ENCODE measurements at regions not wholly inside any gene's neighbourhood (a gene's known extent, or its start where the extent isn't known, plus 50 kb on each side); places are given as distances from the start of the nearest gene placed in this dataset.

- intact Hi-C loops (cut with DNase I): no loop called here
- no peak overlapping the region for H3K27ac ChIP-seq
- no peaks in the 10 kb centered on the region for H3K4me1 ChIP-seq (ENCODE audit: insufficient read depth)
- H3K4me3 ChIP-seq: no peak overlapping the region
- DNase-seq: no peak
- TF ChIP-seq EP300 (IDR thresholded peaks at IDR 0.05) (no peak), POLR2A (IDR thresholded peaks at IDR 0.05) (no peak), CTCF (IDR thresholded peaks at IDR 0.05) (no peak)
- H3K27me3 ChIP-seq: no peaks in the 10 kb centered on the region
- WGBS, 3 donors: 89% methylated on average over 3 of the region's 3 CpGs
- no peaks in the 10 kb centered on the region for H3K36me3 ChIP-seq
- H3K9me3 ChIP-seq: no peaks in the 10 kb centered on the region
Measured at GRCh38 chr1:221188458-221188857, 309.2 kb downstream of the HLX start.

- no peak overlapping the region for H3K27ac ChIP-seq
- intact Hi-C loops (cut with DNase I): loop anchor here in 1 of 4 donors (10.0 kb wide), 1 partner anchor 175 kb away; no protein-coding TSS in a partner anchor
Measured at GRCh38 chr1:221190249-221190648, 311.0 kb downstream of the HLX start.

GRCh38 chr1:221192055-221192454, 312.8 kb downstream of the HLX start:
- Histone ChIP-seq H3K4me3 (no peak overlapping the region), H3K4me1 (ENCODE audit: insufficient read depth) (no peaks in the 10 kb centered on the region), H3K36me3 (no peaks in the 10 kb centered on the region), H3K27me3 (no peaks in the 10 kb centered on the region), H3K9me3 (no peaks in the 10 kb centered on the region), H3K27ac (no peak overlapping the region)
- TF ChIP-seq CTCF (IDR thresholded peaks at IDR 0.05) (no peak), EP300 (IDR thresholded peaks at IDR 0.05) (no peak), POLR2A (IDR thresholded peaks at IDR 0.05) (no peak)
- DNase-seq: no peak
- intact Hi-C loops (cut with DNase I): loop anchor here in 1 of 4 donors (10.0 kb wide), 1 partner anchor 177 kb away; no protein-coding TSS in a partner anchor
- 46 to 63% (median 58%) methylated on average over 1 of the region's 1 CpG for WGBS, 3 donors

More at GRCh38 chr1:221190249-221190648, 311.0 kb downstream of the HLX start:
- Histone ChIP-seq H3K4me1 (ENCODE audit: insufficient read depth) (no peaks in the 10 kb centered on the region), H3K27me3 (no peaks in the 10 kb centered on the region), H3K4me3 (no peak overlapping the region), H3K36me3 (no peaks in the 10 kb centered on the region), H3K9me3 (no peaks in the 10 kb centered on the region)
- WGBS, 3 donors: 69 to 86% (median 79%) methylated on average over 2 of the region's 2 CpGs
- TF ChIP-seq EP300 (IDR thresholded peaks at IDR 0.05) (no peak), POLR2A (IDR thresholded peaks at IDR 0.05) (no peak), CTCF (IDR thresholded peaks at IDR 0.05) (no peak)
- DNase-seq: no peak

GRCh38 chr1:221200464-221200863, 321.2 kb downstream of the HLX start:
- Histone ChIP-seq H3K27ac (no peak overlapping the region), H3K4me1 (ENCODE audit: insufficient read depth) (no peaks in the 10 kb centered on the region), H3K9me3 (no peaks in the 10 kb centered on the region), H3K27me3 (no peaks in the 10 kb centered on the region), H3K4me3 (no peak overlapping the region), H3K36me3 (no peaks in the 10 kb centered on the region)
- intact Hi-C loops (cut with DNase I): no loop called here
- no peak for DNase-seq
- TF ChIP-seq EP300 (IDR thresholded peaks at IDR 0.05) (no peak), POLR2A (IDR thresholded peaks at IDR 0.05) (no peak), CTCF (IDR thresholded peaks at IDR 0.05) (no peak)

- Histone ChIP-seq H3K4me3 (no peak overlapping the region), H3K27me3 (no peaks in the 10 kb centered on the region), H3K9me3 (no peaks in the 10 kb centered on the region), H3K4me1 (ENCODE audit: insufficient read depth) (no peaks in the 10 kb centered on the region), H3K36me3 (no peaks in the 10 kb centered on the region), H3K27ac (no peak overlapping the region)
- TF ChIP-seq EP300 (IDR thresholded peaks at IDR 0.05) (no peak), POLR2A (IDR thresholded peaks at IDR 0.05) (no peak), CTCF (IDR thresholded peaks at IDR 0.05) (no peak)
- no peak for DNase-seq
- intact Hi-C loops (cut with DNase I): no loop called here
Measured at GRCh38 chr1:221201773-221202172, 322.5 kb downstream of the HLX start.
